Astrocyte (in vitro differentiated cells and primary cell): ENCODE measurements at regions not wholly inside any gene's neighbourhood (a gene's known extent, or its start where the extent isn't known, plus 50 kb on each side); places are given as distances from the start of the nearest gene placed in this dataset.

Experiments
- DNase-seq: peaks from one replicate; pipeline ENCODE4 v3.0.0-alpha.2; 2010; ENCODE audit warnings: low read depth
- FAIRE-seq: peaks from 2 replicates; lab custom pipeline; 2011; peaks lifted over from hg19 to GRCh38; lab: Jason Lieb, UNC
- H2AFZ ChIP-seq: 2 replicates; pipeline ENCODE4 v1.6.0; 2012; ENCODE audit warnings: low read depth, low read length, inconsistent platforms
- H3K27ac ChIP-seq: 2 replicates; pipeline ENCODE4 v1.5.1; 2011; ENCODE audit warnings: low read depth, low read length, inconsistent platforms
- H3K27me3 ChIP-seq: 2 replicates; pipeline ENCODE4 v1.6.0; 2011; ENCODE audit warnings: low read length, inconsistent platforms; ENCODE audit not compliant: insufficient read depth
- H3K36me3 ChIP-seq: 2 replicates; pipeline ENCODE4 v1.5.1; 2011; ENCODE audit warnings: low read length, inconsistent platforms; ENCODE audit not compliant: insufficient read depth
- H3K4me1 ChIP-seq: 2 replicates; pipeline ENCODE4 v1.5.1; 2011; ENCODE audit warnings: low read length, inconsistent platforms; ENCODE audit not compliant: insufficient read depth
- H3K4me2 ChIP-seq: 2 replicates; pipeline ENCODE4 v1.6.0; 2012; ENCODE audit warnings: low read length, inconsistent platforms
- H3K4me3 ChIP-seq: 2 replicates; pipeline ENCODE4 v1.5.1; 2011; ENCODE audit warnings: low read depth, mild to moderate bottlenecking, low read length, inconsistent platforms; ENCODE audit not compliant: insufficient read depth
- H3K79me2 ChIP-seq: 2 replicates; pipeline ENCODE4 v1.6.0; 2012; ENCODE audit warnings: mild to moderate bottlenecking, low read length, inconsistent platforms; ENCODE audit not compliant: insufficient read depth
- H3K9ac ChIP-seq: 2 replicates; pipeline ENCODE4 v1.6.0; 2012; ENCODE audit warnings: mild to moderate bottlenecking, low read length, inconsistent platforms
- H3K9me3 ChIP-seq: 2 replicates; pipeline ENCODE4 v1.5.1; 2012; ENCODE audit warnings: low read depth, mild to moderate bottlenecking, low read length, inconsistent platforms; ENCODE audit not compliant: insufficient read depth
- H4K20me1 ChIP-seq: 2 replicates; pipeline ENCODE4 v1.6.0; 2012; ENCODE audit warnings: low read length, inconsistent platforms; ENCODE audit not compliant: insufficient read depth
- H3K27ac Mint-ChIP-seq: one replicate; pipeline ENCODE4 v1.8.0; 2021; ENCODE audit warnings: mild to moderate bottlenecking, mixed read lengths; ENCODE audit not compliant: unreplicated experiment
- H3K27me3 Mint-ChIP-seq: one replicate; pipeline ENCODE4 v1.8.0; 2021; ENCODE audit warnings: low read depth, mixed read lengths; ENCODE audit not compliant: unreplicated experiment
- H3K36me3 Mint-ChIP-seq: one replicate; pipeline ENCODE4 v1.8.0; 2021; ENCODE audit warnings: low read depth, mixed read lengths; ENCODE audit not compliant: unreplicated experiment
- H3K4me1 Mint-ChIP-seq: one replicate; pipeline ENCODE4 v1.8.0; 2021; ENCODE audit warnings: low read depth, mixed read lengths; ENCODE audit not compliant: unreplicated experiment
- H3K4me3 Mint-ChIP-seq: one replicate; pipeline ENCODE4 v1.8.0; 2021; ENCODE audit warnings: mild to moderate bottlenecking, moderate library complexity, mixed read lengths; ENCODE audit not compliant: unreplicated experiment
- H3K9me3 Mint-ChIP-seq: one replicate; pipeline ENCODE4 v1.8.0; 2021; ENCODE audit warnings: mild to moderate bottlenecking, mixed read lengths; ENCODE audit not compliant: unreplicated experiment
- CTCF ChIP-seq: IDR thresholded peaks from 2 replicates; pipeline ENCODE4 v1.5.1; 2011; ENCODE audit warnings: low read depth, mild to moderate bottlenecking, inconsistent platforms, low read length, moderate library complexity; ENCODE audit not compliant: insufficient read depth
- EZH2 ChIP-seq: IDR thresholded peaks from 2 replicates; pipeline ENCODE4 v1.6.1; 2012; ENCODE audit warnings: mild to moderate bottlenecking, low read length, inconsistent platforms; ENCODE audit not compliant: insufficient read depth

- H3K79me2 ChIP-seq, result no peaks in the 10 kb centered on the region
- H2AFZ ChIP-seq, result no peak overlapping the region
- no peak overlapping the region for H3K4me3 ChIP-seq
- no peaks in the 10 kb centered on the region for H3K4me1 Mint-ChIP-seq
- H3K4me2 ChIP-seq, result no peak overlapping the region
- no peak overlapping the region for H3K27ac Mint-ChIP-seq
- H3K36me3 ChIP-seq, result no peaks in the 10 kb centered on the region
- H3K27ac ChIP-seq, result no peak overlapping the region
- H3K9me3 ChIP-seq, result no peaks in the 10 kb centered on the region
- no peak overlapping the region for H3K9ac ChIP-seq
- H3K36me3 Mint-ChIP-seq, result no peaks in the 10 kb centered on the region
- TF ChIP-seq EZH2 (no peak), CTCF (no peak)
- H3K27me3 ChIP-seq, result no peaks in the 10 kb centered on the region
- H3K4me1 ChIP-seq, result no peaks in the 10 kb centered on the region
- H4K20me1 ChIP-seq, result no peaks in the 10 kb centered on the region
- no peak for DNase-seq
- H3K27me3 Mint-ChIP-seq, result no peaks in the 10 kb centered on the region
- H3K9me3 Mint-ChIP-seq, result peaks cover 1% of the 10 kb centered on the region
- H3K4me3 Mint-ChIP-seq, result no peak overlapping the region
- no peak for FAIRE-seq
Measured at GRCh38 chr17:14454746-14455145, 153.9 kb downstream of the HS3ST3B1 start.

- Histone ChIP-seq H3K9me3 (no peaks in the 10 kb centered on the region), H3K4me3 (no peak overlapping the region), H3K4me1 (no peaks in the 10 kb centered on the region), H3K36me3 (no peaks in the 10 kb centered on the region), H3K27me3 (no peaks in the 10 kb centered on the region), H2AFZ (no peak overlapping the region), H4K20me1 (no peaks in the 10 kb centered on the region), H3K79me2 (no peaks in the 10 kb centered on the region), H3K9ac (no peak overlapping the region), H3K27ac (no peak overlapping the region), H3K4me2 (no peak overlapping the region)
- Mint-ChIP-seq H3K4me1 (no peaks in the 10 kb centered on the region), H3K27me3 (no peaks in the 10 kb centered on the region), H3K27ac (no peak overlapping the region), H3K36me3 (no peaks in the 10 kb centered on the region), H3K4me3 (no peak overlapping the region), H3K9me3 (peaks cover 1% of the 10 kb centered on the region)
- TF ChIP-seq EZH2 (no peak), CTCF (no peak)
- DNase-seq (no peak), FAIRE-seq (no peak)
Measured at GRCh38 chr17:14452856-14453255, 152.0 kb downstream of the HS3ST3B1 start.

- no peaks in the 10 kb centered on the region for H3K9me3 ChIP-seq
- H3K4me1 ChIP-seq, result no peaks in the 10 kb centered on the region
- Mint-ChIP-seq H3K9me3 (peaks cover 1% of the 10 kb centered on the region), H3K36me3 (no peaks in the 10 kb centered on the region), H3K4me3 (no peak overlapping the region), H3K4me1 (no peaks in the 10 kb centered on the region), H3K27ac (no peak overlapping the region), H3K27me3 (no peaks in the 10 kb centered on the region)
- FAIRE-seq (no peak), DNase-seq (no peak)
- no peak overlapping the region for H3K9ac ChIP-seq
- TF ChIP-seq EZH2 (no peak), CTCF (no peak)
- no peaks in the 10 kb centered on the region for H4K20me1 ChIP-seq
- H3K27me3 ChIP-seq, result no peaks in the 10 kb centered on the region
- no peak overlapping the region for H3K4me3 ChIP-seq
- no peaks in the 10 kb centered on the region for H3K36me3 ChIP-seq
- no peak overlapping the region for H2AFZ ChIP-seq
- H3K27ac ChIP-seq, result no peak overlapping the region
- H3K79me2 ChIP-seq, result no peaks in the 10 kb centered on the region
- H3K4me2 ChIP-seq, result no peak overlapping the region
Measured at GRCh38 chr17:14451729-14452191, 150.9 kb downstream of the HS3ST3B1 start.
